Esophagus squamous epithelium (tissue), 4 donors: ENCODE measurements at regions not wholly inside any gene's neighbourhood (a gene's known extent, or its start where the extent isn't known, plus 50 kb on each side); places are given as distances from the start of the nearest gene placed in this dataset.

ENCODE experiments used
- CTCF ChIP-seq, 6 experiments: fragments of 450-650 bp in 4 of 6; fragments of 200-600 bp in 2 of 6; sonication (generic) in 2 of 6; IDR thresholded peaks; one replicate each; pipeline ENCODE4 v1.5.1; 2016 to 2019; ENCODE audit warnings: antibody characterized with exemption in 6 of 6, mild to moderate bottlenecking in 4 of 6, moderate library complexity in 4 of 6
- POLR2A ChIP-seq, 4 donors: fragments of 450-650 bp; IDR thresholded peaks; one replicate each; pipeline ENCODE4 v1.6.1; 2017; ENCODE audit warnings: antibody characterized with exemption in 4 of 4, mild to moderate bottlenecking in 4 of 4, moderate library complexity in 3 of 4

- TF ChIP-seq POLR2A (IDR thresholded peaks at IDR 0.05) = no peak
- no peak for TF ChIP-seq CTCF (IDR thresholded peaks at IDR 0.05)
Measured at GRCh38 chr2:136557203-136557602, 208.1 kb upstream of the THSD7B start.
